ENCODE measurements at regions not wholly inside any gene's neighbourhood (a gene's known extent, or its start where the extent isn't known, plus 50 kb on each side); places are given as distances from the start of the nearest gene placed in this dataset.

GRCh38 chr19:28857967-28858366, 355.0 kb downstream of the UQCRFS1 start:
- TF ChIP-seq TEAD4 (IDR thresholded peaks at IDR 0.05), result no peak
- TF ChIP-seq, protein P1, sequence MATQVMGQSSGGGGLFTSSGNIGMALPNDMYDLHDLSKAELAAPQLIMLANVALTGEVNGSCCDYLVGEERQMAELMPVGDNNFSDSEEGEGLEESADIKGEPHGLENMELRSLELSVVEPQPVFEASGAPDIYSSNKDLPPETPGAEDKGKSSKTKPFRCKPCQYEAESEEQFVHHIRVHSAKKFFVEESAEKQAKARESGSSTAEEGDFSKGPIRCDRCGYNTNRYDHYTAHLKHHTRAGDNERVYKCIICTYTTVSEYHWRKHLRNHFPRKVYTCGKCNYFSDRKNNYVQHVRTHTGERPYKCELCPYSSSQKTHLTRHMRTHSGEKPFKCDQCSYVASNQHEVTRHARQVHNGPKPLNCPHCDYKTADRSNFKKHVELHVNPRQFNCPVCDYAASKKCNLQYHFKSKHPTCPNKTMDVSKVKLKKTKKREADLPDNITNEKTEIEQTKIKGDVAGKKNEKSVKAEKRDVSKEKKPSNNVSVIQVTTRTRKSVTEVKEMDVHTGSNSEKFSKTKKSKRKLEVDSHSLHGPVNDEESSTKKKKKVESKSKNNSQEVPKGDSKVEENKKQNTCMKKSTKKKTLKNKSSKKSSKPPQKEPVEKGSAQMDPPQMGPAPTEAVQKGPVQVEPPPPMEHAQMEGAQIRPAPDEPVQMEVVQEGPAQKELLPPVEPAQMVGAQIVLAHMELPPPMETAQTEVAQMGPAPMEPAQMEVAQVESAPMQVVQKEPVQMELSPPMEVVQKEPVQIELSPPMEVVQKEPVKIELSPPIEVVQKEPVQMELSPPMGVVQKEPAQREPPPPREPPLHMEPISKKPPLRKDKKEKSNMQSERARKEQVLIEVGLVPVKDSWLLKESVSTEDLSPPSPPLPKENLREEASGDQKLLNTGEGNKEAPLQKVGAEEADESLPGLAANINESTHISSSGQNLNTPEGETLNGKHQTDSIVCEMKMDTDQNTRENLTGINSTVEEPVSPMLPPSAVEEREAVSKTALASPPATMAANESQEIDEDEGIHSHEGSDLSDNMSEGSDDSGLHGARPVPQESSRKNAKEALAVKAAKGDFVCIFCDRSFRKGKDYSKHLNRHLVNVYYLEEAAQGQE (IDR thresholded peaks at IDR 0.05; ENCODE audit: low read depth), result no peak
- no peak for TF ChIP-seq ZBTB7A (IDR thresholded peaks at IDR 0.05; ENCODE audit: low read depth)
- TF ChIP-seq EP300 (IDR thresholded peaks at IDR 0.05; ENCODE audit: borderline replicate concordance), result no peak
- no peak for TF ChIP-seq NFIC (IDR thresholded peaks at IDR 0.05)
- no peak for TF ChIP-seq FOXM1 (IDR thresholded peaks at IDR 0.05; ENCODE audit: borderline replicate concordance, low read depth)
- TF ChIP-seq RAD21 (IDR thresholded peaks at IDR 0.05; ENCODE audit: low read depth), result no peak
- TF ChIP-seq, protein P2, sequence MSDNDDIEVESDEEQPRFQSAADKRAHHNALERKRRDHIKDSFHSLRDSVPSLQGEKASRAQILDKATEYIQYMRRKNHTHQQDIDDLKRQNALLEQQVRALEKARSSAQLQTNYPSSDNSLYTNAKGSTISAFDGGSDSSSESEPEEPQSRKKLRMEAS (IDR thresholded peaks at IDR 0.05), result no peak
- no peak for TF ChIP-seq TAF1 (IDR thresholded peaks at IDR 0.05; ENCODE audit: low read depth)
- TF ChIP-seq, protein P3, sequence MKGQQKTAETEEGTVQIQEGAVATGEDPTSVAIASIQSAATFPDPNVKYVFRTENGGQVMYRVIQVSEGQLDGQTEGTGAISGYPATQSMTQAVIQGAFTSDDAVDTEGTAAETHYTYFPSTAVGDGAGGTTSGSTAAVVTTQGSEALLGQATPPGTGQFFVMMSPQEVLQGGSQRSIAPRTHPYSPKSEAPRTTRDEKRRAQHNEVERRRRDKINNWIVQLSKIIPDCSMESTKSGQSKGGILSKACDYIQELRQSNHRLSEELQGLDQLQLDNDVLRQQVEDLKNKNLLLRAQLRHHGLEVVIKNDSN (IDR thresholded peaks at IDR 0.05), result no peak
- TF ChIP-seq EGR1 (IDR thresholded peaks at IDR 0.05), result no peak
- no peak for TF ChIP-seq YY1 (IDR thresholded peaks at IDR 0.05; ENCODE audit: low read depth)

Measured in Ishikawa (cell line).